NCI-H524 treated with DMSO at 0.1 percent for 48 hours (cell line): ENCODE measurements at regions not wholly inside any gene's neighbourhood (a gene's known extent, or its start where the extent isn't known, plus 50 kb on each side); places are given as distances from the start of the nearest gene placed in this dataset.
"Not testable (repeated sequence)": the region's sequence is repeated elsewhere in the genome, so short reads cannot be mapped to it uniquely, and the experiment has no call there.

Source experiments
- DNase-seq: peaks from one replicate; lab custom pipeline; 2025; lab: John Stamatoyannopoulos, UW

GRCh38 chr3:74134831-74135230, 479.6 kb downstream of the CNTN3 start:
- DNase-seq = no peak

- not testable (repeated sequence) for DNase-seq
Observed at GRCh38 chr3:74131546-74132328, 482.7 kb downstream of the CNTN3 start.

GRCh38 chr3:74129611-74130010, 484.8 kb downstream of the CNTN3 start:
- DNase-seq = no peak

GRCh38 chr3:74129056-74129455, 485.4 kb downstream of the CNTN3 start:
- no peak for DNase-seq

GRCh38 chr3:74127256-74127655, 487.2 kb downstream of the CNTN3 start:
- DNase-seq = no peak

- DNase-seq = no peak
Observed at GRCh38 chr3:74124782-74125181, 489.7 kb downstream of the CNTN3 start.

GRCh38 chr3:74122281-74122680, 492.2 kb downstream of the CNTN3 start:
- DNase-seq = no peak

GRCh38 chr3:74121761-74122160, 492.7 kb downstream of the CNTN3 start:
- no peak for DNase-seq

- DNase-seq = no peak
Observed at GRCh38 chr3:74119221-74119620, 494.5 kb upstream of the PDZRN3 start.

- DNase-seq = no peak
Observed at GRCh38 chr3:74115906-74116305, 491.2 kb upstream of the PDZRN3 start.

- no peak for DNase-seq
Observed at GRCh38 chr3:74107451-74107850, 482.7 kb upstream of the PDZRN3 start.

- DNase-seq = no peak
Observed at GRCh38 chr3:74106925-74107324, 482.2 kb upstream of the PDZRN3 start.

GRCh38 chr3:74091204-74091603, 466.5 kb upstream of the PDZRN3 start:
- DNase-seq = no peak

GRCh38 chr3:74089814-74090213, 465.1 kb upstream of the PDZRN3 start:
- DNase-seq = no peak

- no peak for DNase-seq
Observed at GRCh38 chr3:74080056-74080461, 455.3 kb upstream of the PDZRN3 start.

- DNase-seq = no peak
Observed at GRCh38 chr3:74075241-74075640, 450.5 kb upstream of the PDZRN3 start.

GRCh38 chr3:74074700-74075099, 450.0 kb upstream of the PDZRN3 start:
- no peak for DNase-seq

- DNase-seq = no peak
Observed at GRCh38 chr3:74067296-74067695, 442.6 kb upstream of the PDZRN3 start.

GRCh38 chr3:74066456-74066855, 441.7 kb upstream of the PDZRN3 start:
- no peak for DNase-seq

GRCh38 chr3:74059923-74060600, 435.3 kb upstream of the PDZRN3 start:
- no peak for DNase-seq

- no peak for DNase-seq
Observed at GRCh38 chr3:74059301-74059922, 434.7 kb upstream of the PDZRN3 start.

- DNase-seq = no peak
Observed at GRCh38 chr3:74057169-74057568, 432.4 kb upstream of the PDZRN3 start.

- no peak for DNase-seq
Observed at GRCh38 chr3:74055061-74055460, 430.3 kb upstream of the PDZRN3 start.
